ENCODE measurements at regions not wholly inside any gene's neighbourhood (a gene's known extent, or its start where the extent isn't known, plus 50 kb on each side); places are given as distances from the start of the nearest gene placed in this dataset.

- TF ChIP-seq, protein P1, sequence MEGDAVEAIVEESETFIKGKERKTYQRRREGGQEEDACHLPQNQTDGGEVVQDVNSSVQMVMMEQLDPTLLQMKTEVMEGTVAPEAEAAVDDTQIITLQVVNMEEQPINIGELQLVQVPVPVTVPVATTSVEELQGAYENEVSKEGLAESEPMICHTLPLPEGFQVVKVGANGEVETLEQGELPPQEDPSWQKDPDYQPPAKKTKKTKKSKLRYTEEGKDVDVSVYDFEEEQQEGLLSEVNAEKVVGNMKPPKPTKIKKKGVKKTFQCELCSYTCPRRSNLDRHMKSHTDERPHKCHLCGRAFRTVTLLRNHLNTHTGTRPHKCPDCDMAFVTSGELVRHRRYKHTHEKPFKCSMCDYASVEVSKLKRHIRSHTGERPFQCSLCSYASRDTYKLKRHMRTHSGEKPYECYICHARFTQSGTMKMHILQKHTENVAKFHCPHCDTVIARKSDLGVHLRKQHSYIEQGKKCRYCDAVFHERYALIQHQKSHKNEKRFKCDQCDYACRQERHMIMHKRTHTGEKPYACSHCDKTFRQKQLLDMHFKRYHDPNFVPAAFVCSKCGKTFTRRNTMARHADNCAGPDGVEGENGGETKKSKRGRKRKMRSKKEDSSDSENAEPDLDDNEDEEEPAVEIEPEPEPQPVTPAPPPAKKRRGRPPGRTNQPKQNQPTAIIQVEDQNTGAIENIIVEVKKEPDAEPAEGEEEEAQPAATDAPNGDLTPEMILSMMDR (IDR thresholded peaks at IDR 0.05) = no peak
- TF ChIP-seq POLR2A (IDR thresholded peaks at IDR 0.05) = no peak
These were observed 142.3 kb upstream of the JUN start for GRCh38 chr1:58926152-58926551.
